OCI-LY7 (cell line): ENCODE measurements at regions not wholly inside any gene's neighbourhood (a gene's known extent, or its start where the extent isn't known, plus 50 kb on each side); places are given as distances from the start of the nearest gene placed in this dataset.

Experiments
- EZH2phosphoT487 ChIP-seq: fragments of 200-600 bp; sonication (generic); IDR thresholded peaks from 2 replicates; pipeline ENCODE4 v1.6.1; 2018; ENCODE audit warnings: low read depth, borderline replicate concordance, mild to moderate bottlenecking, mixed run types, antibody characterized with exemption, low read length, moderate library complexity, mixed read lengths
- TF ChIP-seq, protein P1 (sequence below): fragments of 200-600 bp; sonication (generic); conservative IDR thresholded peaks from 2 replicates; pipeline ENCODE4 v1.5.1; 2014; ENCODE audit warnings: mild to moderate bottlenecking, antibody characterized with exemption, low read length, moderate library complexity, mixed read lengths

GRCh38 chr3:30988769-30989168 is 94.3 kb upstream of the GADL1 start:
- TF ChIP-seq, protein P1, sequence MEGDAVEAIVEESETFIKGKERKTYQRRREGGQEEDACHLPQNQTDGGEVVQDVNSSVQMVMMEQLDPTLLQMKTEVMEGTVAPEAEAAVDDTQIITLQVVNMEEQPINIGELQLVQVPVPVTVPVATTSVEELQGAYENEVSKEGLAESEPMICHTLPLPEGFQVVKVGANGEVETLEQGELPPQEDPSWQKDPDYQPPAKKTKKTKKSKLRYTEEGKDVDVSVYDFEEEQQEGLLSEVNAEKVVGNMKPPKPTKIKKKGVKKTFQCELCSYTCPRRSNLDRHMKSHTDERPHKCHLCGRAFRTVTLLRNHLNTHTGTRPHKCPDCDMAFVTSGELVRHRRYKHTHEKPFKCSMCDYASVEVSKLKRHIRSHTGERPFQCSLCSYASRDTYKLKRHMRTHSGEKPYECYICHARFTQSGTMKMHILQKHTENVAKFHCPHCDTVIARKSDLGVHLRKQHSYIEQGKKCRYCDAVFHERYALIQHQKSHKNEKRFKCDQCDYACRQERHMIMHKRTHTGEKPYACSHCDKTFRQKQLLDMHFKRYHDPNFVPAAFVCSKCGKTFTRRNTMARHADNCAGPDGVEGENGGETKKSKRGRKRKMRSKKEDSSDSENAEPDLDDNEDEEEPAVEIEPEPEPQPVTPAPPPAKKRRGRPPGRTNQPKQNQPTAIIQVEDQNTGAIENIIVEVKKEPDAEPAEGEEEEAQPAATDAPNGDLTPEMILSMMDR, result no peak
- TF ChIP-seq EZH2phosphoT487, result no peak
